Umbilical cord (tissue), 1 donor: ENCODE measurements at regions not wholly inside any gene's neighbourhood (a gene's known extent, or its start where the extent isn't known, plus 50 kb on each side); places are given as distances from the start of the nearest gene placed in this dataset.

Experiments
- DNase-seq: peaks from one replicate; pipeline ENCODE4 v3.0.0-alpha.2; 2015; ENCODE audit warnings: low spot score

DNA sequence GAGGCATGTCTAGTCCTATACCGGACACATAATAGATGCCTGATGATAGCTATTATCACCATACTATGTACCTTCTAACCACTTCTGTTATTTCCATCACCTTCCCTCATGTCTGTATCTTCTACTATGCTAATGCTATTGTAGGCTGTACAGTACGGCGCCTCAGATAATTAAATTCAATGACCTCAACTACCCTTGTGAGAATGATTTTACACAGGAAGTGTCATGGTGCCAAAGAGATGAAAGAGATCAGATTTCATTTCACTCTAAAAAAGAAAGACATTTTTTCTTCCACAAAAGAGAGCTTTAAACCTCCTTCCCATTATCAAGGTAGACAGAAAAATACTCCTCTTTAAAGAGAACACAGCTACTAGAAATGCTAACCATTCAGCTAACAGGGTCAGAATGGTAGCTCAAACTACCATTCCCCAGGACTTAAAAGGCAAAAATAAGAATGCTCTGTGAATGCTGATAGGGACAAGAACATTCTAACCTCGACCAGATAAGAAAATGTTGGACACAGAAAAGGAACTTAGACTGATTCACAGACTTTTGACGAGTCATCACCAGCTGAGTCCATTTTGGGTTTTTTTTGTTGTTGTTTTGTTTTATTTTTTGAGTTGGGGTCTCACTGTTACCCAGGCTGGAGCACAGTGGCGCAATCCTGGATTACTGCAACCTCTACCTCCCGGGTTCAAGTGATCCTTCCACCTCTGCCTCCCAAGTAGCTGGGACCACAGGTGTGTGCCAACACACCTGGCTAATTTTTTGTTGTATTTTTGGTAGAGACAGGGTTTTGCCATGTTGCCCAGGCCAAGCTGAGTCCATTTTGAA lies 99.2 kb upstream of the RAPGEF2 start:
- DNase-seq, result no peak

DNA sequence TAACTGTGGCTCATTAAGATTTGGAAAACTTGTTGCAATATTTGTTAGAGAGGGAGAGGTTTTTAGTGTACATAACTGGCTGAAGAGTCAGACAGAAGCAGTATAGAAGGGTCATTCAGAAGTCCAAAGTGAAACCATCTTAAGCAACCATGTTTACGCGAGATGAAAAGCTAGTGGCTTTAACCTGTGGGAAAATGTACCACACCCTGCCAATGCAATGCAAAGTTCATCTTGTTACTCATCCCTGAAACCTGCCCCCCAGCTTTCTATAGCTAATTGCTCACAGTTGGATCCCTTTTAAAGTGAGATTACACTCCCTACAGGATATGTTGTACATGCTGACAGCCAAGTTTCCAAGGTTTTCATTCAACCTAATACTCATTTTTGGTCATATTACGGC lies 96.7 kb upstream of the RAPGEF2 start:
- no peak for DNase-seq

GRCh38 chr4:159008671-159009070 lies 94.2 kb upstream of the RAPGEF2 start:
- no peak for DNase-seq

- no peak for DNase-seq
Observed at GRCh38 chr4:159009521-159009920, 93.4 kb upstream of the RAPGEF2 start.

DNA sequence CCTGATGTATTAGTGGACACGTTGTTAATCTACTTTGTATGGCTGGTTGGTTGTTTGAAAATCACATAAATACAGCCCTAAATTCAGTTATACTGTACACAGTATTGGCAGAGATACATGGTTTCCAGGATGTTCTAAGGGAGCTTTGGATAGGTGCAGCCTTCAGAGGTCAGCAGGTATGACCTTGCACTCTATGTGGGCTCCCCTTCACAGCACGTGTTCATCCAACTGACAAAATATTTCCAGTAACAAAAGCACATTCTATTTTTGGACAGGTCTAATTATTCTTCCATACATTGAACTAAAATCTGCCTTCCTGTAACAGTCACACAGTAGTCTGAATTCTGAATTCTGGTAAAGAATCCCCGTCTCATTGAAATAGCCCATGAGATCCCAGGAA lies 92.8 kb upstream of the RAPGEF2 start:
- no peak for DNase-seq

- no peak for DNase-seq
Observed at GRCh38 chr4:159010563-159011260, 92.2 kb upstream of the RAPGEF2 start.

- no peak for DNase-seq
Observed at GRCh38 chr4:159012381-159012780, 90.5 kb upstream of the RAPGEF2 start.

DNA sequence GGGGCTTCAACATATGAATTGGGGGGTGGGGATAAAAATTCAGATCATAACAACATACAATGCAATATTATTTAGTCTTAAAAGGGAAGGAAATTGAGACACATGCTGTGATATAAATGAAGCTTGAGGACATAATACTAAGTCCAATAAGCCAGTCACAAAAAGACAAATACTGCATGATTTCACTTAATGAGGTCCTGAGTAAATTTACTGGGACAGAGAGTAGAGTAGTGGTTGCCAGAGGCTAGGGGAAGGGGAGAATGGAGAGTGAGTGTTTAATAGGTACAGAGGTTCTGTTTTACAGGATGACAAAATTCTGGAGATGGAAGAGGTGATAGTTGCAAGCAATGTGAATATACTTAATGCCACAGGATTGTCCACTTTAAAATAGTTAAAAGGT lies 89.2 kb upstream of the RAPGEF2 start:
- no peak for DNase-seq

- DNase-seq, result no peak
Observed at GRCh38 chr4:159014859-159015258, 88.0 kb upstream of the RAPGEF2 start.

DNA sequence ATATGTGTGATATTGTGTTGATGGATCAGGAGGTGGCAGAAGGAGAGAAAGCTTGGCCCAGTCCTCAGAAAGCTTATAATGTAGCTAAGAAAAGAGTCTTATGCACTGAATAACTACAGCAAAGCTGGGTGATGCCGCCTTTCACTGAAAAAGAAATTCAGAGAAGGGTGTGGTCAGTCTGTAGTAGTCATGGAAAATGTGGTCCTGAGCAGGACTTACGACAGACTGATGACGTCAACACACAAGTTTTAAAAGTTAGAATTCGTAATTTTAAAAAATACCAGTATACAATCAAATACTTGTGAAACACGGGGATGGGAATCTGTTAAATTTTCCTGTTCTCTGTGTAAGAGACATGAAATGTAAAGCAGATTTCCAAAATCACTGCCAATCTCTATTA lies 87.0 kb upstream of the RAPGEF2 start:
- DNase-seq, result no peak

- DNase-seq, result peak; percentile 17
Observed at GRCh38 chr4:159016593-159017024, 86.3 kb upstream of the RAPGEF2 start.

GRCh38 chr4:159017323-159018026 lies 85.4 kb upstream of the RAPGEF2 start:
- no peak for DNase-seq

DNA sequence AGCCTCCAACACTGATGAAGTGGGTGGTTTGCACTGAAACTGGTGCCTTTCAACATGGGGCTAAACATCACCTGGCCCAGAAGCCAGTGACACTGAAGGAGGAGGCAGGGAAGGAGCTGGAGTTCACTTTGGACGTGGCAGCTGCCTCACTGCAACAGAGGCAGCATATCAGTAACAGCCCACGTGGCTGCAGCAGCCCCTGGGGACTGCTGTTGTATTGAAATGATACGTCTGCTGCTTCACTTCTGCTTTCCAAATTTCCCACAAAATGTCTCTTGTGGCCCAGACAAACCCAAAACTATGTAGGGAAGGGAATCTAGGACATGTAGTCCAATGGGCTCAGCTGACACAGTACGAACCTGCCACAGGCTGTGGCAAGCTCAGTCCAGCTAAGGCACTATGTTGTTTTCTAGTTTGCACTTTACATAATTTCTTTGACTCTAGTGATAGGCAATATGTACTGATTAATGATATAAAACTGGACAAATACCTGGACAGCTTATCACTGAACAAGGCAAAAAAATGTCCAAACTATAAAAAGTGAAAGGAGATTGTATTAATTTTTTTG lies 84.7 kb upstream of the RAPGEF2 start:
- DNase-seq, result no peak

DNA sequence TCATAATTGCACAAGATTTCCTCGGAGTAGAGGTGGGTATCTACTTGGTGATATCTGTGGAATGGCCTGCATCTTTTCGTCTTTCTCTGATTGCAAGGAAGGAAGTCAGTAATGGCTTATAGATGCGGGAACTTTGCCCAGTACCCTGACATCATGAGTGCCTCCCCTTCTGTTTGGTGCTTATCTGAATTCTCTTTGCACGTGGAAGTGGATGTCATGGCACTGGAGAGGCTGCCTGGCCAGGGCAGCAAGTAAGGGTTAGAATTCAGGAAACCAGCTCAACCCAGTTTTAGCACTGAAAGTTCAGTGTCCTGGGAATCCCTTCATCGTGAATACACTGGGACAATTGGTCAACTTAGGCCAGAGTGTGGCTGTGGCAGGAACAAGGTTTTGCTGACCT lies 83.5 kb upstream of the RAPGEF2 start:
- DNase-seq, result no peak

- DNase-seq, result no peak
Observed at GRCh38 chr4:159021597-159022385, 81.1 kb upstream of the RAPGEF2 start.

- no peak for DNase-seq
Observed at GRCh38 chr4:159023741-159024140, 79.1 kb upstream of the RAPGEF2 start.

DNA sequence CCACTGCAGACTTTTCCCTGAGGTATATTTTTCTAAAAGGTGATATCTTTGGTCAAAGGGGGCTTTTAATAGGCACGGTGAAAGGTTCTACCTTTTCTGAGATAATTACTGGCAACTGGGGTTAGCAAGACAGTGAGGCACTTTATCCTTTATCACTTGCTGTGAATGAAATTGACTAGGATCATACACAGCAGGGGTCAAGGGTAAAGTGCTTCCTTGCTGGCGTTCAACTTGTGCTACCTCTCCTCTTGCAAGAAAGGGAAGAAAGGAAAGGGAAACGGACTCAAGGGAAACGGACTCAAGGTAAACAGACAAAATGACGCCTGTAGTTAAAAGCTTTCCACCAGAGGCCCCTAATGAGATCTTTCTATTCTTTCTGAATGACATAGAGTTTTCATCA lies 78.6 kb upstream of the RAPGEF2 start:
- no peak for DNase-seq

GRCh38 chr4:159024828-159025227 lies 78.1 kb upstream of the RAPGEF2 start:
- no peak for DNase-seq

DNA sequence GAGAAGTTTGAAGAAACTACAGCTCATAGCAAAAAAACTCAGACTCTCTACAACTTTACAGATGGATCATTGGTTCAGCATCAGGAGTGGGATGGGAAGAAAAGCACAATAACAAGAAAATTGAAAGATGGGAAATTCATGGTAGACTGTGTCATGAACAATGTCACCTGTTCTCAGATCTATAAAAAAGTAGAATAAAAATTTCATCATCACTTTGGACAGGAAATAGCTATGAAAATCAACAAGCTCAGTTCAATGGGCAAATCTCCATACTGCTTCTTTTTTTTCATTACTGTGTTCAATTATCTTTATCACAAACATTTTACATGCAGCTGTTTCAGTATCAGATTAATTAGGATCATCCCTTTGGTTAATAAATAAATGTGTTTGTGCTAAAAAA lies 76.5 kb upstream of the RAPGEF2 start:
- no peak for DNase-seq

DNA sequence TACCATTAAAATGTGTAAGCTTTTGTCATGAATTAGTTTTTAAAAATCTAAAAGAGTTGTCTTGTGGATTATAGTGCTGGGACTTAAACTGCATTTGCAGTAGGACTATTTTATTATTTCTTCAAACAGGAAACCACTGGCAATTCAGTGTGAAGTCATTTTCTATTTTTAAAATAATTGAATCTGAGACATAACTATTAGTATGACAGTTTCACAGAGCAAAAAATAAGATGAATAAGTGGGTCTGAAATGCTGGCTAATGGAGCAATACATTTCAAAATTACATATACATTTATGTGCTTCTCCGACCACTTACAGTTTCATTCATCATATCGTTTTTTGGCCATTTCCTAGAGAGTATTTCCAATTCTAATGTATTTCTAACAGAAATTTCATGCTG lies 75.3 kb upstream of the RAPGEF2 start:
- DNase-seq, result no peak

DNA sequence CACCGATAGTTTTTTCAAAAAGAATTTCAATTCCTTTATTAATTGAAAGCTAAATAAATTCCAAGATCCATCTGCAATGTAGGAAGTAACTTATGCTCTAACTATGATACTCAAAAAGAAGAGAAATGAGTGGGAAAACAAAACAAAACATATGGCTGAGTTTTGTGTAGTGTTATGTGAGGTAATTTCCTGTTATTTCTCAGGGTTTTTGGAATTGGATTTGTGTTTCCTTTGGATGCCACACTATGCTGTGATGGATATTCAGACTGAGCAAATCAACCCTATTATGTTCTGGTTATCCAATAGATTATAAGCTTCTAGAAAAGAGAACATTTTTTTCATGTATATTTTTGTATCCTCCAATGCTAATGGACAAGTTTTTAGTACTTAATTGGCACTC lies 73.4 kb upstream of the RAPGEF2 start:
- DNase-seq, result no peak
